ENCODE measurements at regions not wholly inside any gene's neighbourhood (a gene's known extent, or its start where the extent isn't known, plus 50 kb on each side); places are given as distances from the start of the nearest gene placed in this dataset.

DNA sequence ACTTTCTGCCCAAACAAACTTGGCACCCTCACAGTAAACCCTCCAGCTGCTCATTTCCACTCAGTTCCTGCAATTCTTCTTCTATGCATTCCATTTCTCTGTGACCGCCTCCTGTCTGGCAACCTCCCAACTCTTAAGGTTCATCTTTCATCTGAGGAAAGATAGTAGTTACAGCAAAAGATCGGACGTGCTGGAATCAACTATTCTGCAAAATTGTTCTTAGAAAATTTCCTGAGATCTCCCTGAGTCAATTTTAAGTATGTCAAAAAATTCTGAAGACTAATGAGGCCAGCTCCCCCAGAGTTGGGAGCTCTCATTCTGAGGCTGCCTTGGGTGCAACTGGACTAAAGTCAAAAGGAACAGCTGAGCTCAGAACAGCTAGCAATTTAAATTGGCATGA is 1026.0 kb downstream of the ADGRL3 start:
- TF ChIP-seq EP300 (IDR thresholded peaks at IDR 0.05) (no peak), POLR2A (IDR thresholded peaks at IDR 0.05) (no peak)
- TF ChIP-seq, protein P1, sequence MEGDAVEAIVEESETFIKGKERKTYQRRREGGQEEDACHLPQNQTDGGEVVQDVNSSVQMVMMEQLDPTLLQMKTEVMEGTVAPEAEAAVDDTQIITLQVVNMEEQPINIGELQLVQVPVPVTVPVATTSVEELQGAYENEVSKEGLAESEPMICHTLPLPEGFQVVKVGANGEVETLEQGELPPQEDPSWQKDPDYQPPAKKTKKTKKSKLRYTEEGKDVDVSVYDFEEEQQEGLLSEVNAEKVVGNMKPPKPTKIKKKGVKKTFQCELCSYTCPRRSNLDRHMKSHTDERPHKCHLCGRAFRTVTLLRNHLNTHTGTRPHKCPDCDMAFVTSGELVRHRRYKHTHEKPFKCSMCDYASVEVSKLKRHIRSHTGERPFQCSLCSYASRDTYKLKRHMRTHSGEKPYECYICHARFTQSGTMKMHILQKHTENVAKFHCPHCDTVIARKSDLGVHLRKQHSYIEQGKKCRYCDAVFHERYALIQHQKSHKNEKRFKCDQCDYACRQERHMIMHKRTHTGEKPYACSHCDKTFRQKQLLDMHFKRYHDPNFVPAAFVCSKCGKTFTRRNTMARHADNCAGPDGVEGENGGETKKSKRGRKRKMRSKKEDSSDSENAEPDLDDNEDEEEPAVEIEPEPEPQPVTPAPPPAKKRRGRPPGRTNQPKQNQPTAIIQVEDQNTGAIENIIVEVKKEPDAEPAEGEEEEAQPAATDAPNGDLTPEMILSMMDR (IDR thresholded peaks at IDR 0.05), result no peak
